Stimulated activated CD4-positive, alpha-beta T cell treated with anti-CD3 and anti-CD28 coated beads, Interleukin-1b, Interleukin-23, amount 100 ng/mL, for 48 hours (primary cell): ENCODE measurements at regions not wholly inside any gene's neighbourhood (a gene's known extent, or its start where the extent isn't known, plus 50 kb on each side); places are given as distances from the start of the nearest gene placed in this dataset.

ENCODE experiments used
- DNase-seq: peaks from one replicate; pipeline ENCODE4 v3.0.0-alpha.2; 2020

GRCh38 chr16:9188721-9189120 lies 97.3 kb downstream of the HAPSTR1 start:
- DNase-seq, result no peak

DNA sequence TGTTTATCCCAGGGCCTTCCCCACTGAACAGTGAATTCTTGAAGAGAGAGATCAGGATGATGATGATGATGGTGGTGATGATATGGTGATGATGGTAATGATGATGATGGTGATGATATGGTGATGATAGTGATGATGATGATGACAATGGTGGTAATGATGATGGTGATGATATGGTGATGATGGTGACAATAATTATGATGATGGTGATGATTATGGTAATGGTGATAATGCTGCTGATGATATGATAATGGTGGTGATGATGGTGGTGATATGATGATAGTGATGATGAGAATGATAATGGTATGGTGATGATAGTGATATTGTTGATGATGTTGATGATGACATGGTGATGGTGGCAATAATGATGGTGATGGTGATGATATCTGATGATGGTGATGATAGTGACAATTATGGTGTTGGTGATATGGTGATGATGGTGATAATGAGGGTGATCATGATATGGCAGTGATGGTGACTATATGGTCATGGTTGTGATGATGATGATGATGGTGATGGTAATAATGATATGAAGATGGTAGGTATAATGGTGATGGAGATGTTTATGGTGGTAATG lies 99.9 kb downstream of the HAPSTR1 start:
- no peak for DNase-seq

GRCh38 chr16:9192746-9193145 lies 101.3 kb downstream of the HAPSTR1 start:
- DNase-seq, result no peak

DNA sequence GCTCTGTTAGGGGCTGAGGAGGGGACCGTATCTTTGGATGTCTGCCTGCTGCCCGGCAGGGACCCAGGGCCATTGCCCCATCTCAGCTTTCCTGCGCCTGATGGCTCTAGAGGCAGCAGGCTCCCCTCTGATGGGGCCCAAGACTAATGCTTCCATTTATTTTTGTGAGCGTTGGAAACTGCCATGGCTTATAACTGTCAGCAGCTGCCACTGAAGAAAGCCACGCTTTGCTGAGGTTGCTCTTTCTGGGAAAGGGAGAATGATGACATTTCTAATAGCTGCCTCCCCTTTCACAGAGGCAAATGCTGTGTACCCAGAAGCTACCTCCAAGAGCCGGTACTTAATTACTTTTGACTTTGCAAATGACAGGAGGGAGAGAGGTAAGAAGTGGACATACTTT lies 103.8 kb downstream of the HAPSTR1 start:
- DNase-seq, result no peak

DNA sequence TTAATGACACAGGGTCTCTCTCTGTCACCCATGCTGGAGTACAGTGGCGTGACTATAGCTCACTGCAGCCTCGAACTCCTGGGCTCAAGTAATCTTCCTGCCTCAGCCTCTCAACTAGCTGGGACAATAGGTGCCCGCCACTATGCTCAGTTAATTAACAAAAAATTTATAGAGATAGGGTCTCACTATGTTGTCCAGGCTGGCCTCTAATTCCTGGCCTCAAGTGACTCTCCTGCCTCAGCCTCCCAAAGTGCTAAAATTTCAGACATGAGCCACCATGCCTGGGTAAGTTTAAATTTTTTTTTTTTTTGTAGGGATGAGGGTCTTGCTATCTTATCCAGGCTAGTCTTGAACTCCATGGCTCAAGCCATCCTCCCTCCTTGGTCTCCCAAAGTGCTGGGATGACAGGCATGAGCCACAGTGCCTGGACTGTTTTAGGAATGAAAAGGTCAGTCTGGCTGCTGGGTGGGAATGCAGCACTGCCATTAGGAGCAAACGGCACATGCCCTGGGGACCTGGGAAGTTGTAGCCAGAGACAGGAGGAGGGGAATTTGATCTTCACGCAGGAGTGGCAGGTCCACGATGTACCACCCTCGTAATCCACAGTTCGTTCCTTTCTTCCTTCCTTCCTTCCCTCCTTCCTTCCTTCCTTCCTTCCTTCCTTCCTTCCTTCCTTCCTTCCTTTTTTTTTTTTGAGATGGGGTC lies 106.7 kb downstream of the HAPSTR1 start:
- no peak for DNase-seq

DNA sequence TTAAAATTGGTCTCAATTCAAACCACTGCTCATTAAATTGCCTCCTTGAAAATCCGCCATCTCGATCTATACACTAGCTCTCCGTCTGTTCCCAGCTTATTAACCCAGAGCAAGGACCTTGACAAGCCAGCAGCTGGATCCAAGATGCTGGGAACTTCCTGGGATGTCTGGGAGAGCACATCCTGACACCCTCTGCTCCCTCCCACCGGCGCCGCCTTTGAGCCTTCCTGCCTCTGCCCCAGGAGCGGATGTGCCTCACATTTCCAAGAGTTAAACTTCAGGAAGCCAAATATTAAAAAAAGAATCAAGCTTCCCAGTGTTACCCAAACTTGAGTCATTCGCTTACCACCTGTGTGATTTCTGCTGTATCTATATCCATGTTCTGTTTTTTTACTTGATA lies 107.9 kb downstream of the HAPSTR1 start:
- DNase-seq, result no peak

GRCh38 chr16:9199751-9200150 lies 108.3 kb downstream of the HAPSTR1 start:
- DNase-seq, result no peak

DNA sequence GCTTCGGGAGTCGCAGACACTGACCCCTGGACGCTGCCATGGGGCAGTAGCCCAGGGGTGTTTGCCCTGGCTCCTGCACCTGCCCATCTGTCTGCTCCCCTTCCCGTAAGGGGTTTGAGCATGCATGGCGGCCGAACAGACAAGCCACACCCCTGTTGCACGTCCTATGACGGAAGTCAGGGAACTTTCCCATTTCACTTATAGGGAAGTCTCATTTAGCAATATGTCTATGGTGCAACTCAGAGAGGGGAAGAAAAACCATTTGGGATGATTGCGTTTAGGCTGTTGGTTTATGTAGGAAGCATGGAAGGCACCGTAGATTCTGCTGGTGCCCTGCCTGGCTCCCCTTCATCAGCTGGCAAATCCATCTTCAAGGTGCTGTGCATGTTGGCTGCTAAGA lies 112.5 kb downstream of the HAPSTR1 start:
- no peak for DNase-seq

- DNase-seq, result no peak
These were observed 114.2 kb downstream of the HAPSTR1 start for GRCh38 chr16:9205661-9206060.

GRCh38 chr16:9206156-9206555 lies 114.7 kb downstream of the HAPSTR1 start:
- DNase-seq, result no peak

DNA sequence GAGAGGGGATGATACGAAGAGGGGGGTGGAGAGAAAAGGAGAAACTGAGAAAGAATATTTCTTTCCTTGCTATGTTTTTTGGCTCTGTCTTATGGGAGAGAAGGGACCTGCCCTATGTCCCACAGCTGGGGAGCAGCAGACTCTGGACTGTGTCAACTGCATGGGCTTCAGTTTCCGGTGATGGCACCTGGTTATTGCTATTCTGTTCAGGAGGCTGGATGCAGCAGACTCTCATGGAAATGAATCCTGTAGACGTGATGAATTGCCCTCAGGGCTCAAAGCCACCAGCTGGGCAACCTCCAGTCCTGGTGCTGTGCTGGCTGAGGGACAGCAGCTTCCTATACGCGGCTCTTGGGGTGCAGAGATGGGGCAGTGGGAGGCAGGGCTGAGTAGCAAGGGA lies 121.2 kb downstream of the HAPSTR1 start:
- no peak for DNase-seq

DNA sequence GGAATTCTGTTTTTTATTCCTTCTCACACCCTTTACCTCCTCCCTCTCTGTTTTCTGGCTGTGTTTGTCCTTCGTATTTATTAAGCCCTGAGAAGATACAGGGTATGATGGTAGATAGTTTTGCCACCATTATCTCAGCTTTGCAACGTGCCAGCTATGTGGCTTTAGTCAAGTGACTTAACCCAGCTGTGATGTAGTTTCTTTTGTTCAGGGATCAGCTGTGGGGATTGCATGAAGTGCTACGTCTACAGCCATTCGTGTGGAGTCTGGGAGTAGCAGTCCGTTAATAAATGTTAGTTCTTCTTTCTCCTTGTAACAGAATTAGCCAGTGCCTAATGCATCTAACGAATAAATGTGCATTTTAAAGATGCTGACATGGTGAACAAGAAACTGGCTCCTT lies 128.4 kb downstream of the HAPSTR1 start:
- DNase-seq, result no peak

- DNase-seq, result no peak
These were observed 134.3 kb downstream of the HAPSTR1 start for GRCh38 chr16:9225527-9226316.

DNA sequence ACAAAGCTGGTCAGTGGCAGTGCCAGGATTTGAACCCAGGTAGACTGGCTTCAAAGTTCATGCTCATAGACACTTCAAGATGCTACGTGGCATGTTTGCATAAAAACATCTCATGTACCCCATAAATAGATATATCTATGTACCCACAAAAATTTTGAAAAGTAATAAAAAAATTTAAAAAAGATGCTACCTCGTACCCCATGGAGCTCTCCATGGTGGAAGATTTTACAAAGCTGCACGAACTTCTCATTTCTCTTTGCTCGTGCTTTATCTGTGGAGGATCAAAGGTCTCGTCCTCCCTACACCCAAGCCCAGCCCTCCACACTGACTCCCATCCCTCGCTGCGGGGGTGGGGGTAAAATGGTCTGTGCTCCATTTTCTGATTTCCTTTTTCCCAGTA lies 135.5 kb downstream of the HAPSTR1 start:
- DNase-seq, result no peak

DNA sequence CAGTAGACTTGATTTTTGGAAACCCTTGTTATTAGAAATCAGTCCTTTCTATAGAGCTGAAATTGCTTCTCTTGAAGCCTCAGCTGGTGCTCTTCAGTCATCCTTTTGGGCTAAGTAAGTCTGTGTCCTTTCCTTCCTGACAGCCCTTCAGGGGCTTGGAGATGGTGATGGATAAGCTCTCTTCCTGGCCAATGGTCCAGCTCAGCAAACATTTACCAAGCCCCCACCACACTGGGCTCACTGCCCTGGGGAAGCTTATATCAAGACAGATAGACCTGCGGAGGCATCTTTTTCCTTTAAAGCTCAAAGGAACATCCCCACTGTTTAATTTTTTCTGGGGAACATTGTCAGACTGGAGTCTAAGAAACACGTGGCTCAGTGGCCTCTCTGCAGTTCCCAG lies 139.6 kb downstream of the HAPSTR1 start:
- no peak for DNase-seq

DNA sequence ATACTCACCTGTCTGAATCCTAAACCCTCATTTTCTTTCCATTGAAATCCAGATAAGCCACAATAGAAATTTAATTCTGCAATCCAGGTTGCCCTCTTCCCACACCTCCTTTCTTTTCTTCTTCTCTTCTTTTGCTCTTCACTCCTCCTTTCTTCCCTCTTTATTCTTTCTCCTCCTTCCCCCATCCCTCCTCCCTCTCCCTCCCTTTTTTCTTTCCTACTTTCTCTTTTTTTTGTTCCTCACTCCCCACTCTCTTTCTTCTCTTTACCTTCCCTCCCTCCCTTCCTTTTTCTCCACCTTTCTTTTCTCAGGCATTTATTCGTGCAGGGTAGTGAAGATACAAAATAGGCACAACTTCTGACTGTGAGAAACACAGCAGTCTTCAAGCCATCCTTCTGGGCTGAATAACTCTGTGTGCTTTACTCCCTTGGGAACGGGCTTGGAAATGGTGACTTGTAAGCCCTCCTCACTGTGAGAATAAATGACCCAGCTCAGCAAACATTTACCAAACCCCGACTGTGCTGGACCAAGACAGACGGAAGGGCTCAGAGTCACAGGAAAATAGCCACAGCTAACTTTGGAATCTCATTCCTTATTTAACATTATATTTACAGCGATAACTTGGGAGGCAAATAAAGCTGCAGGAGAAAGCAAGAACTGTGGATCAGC lies 140.8 kb downstream of the HAPSTR1 start:
- no peak for DNase-seq

- no peak for DNase-seq
These were observed 144.4 kb downstream of the HAPSTR1 start for GRCh38 chr16:9235867-9236266.

GRCh38 chr16:9236319-9236718 lies 144.9 kb downstream of the HAPSTR1 start:
- DNase-seq, result no peak

- no peak for DNase-seq
These were observed 146.9 kb downstream of the HAPSTR1 start for GRCh38 chr16:9238346-9238745.

DNA sequence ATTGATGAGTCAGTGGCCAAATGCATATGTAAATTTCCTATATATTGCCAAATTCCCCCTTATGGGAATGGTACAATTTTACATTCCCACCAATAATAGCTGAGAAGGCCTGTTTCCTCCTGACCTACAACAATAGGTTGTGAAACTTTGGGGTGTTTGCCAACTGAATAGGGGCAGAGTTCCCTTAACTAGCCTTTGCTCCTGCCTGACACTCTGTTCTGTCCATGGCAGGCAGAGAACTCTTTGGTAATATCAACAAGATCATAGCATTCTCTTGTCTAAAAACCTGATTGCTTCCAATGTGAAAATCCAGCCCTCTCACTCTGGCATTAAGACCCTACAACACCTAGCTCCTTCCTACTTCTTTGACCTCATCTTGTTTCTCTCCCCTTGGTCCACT lies 149.7 kb downstream of the HAPSTR1 start:
- no peak for DNase-seq

- DNase-seq, result no peak
These were observed 156.7 kb downstream of the HAPSTR1 start for GRCh38 chr16:9248162-9248561.

GRCh38 chr16:9249534-9249933 lies 158.1 kb downstream of the HAPSTR1 start:
- no peak for DNase-seq

DNA sequence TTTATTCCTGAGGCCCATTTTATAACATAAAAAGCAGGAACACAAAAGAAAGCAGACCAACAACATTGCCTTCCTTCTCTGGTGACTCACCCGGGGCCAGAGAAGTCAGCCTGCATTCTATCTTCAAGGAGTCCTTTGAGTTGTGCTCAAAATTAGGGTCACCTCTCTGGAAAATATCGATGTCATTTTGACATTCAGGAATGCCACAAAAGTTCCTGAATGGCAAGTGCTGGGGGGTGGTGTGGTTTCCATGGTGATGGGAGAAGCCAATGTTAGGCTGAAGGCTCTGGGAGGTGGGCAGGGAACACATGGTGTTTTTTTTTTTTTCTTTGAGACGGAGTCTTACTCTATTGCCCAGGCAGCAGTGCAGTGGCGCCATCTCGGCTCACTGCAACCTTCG lies 159.6 kb downstream of the HAPSTR1 start:
- no peak for DNase-seq

DNA sequence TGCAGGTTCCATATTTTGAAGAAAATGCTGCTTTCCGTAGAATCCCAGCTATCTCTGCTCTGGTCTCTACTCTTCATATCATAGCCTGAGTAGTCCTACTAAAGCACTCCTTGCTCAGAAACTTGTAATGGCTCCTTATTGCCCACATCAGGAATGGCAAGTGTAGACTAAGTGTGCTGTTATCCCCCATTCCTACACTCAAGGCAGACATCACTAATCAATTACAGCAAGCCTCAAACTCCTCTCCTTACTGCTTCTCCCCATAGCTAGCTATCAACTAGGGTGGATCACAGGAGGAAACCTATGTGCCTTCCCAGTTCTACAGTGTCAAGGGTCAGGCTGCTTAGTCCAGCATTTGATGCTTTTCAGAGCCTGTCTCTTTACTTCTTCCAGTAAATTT lies 163.4 kb downstream of the HAPSTR1 start:
- no peak for DNase-seq
